RWPE1 (cell line): ENCODE measurements at regions not wholly inside any gene's neighbourhood (a gene's known extent, or its start where the extent isn't known, plus 50 kb on each side); places are given as distances from the start of the nearest gene placed in this dataset.

Source experiments
- CTCF ChIA-PET: fragments of 350-600 bp; sonication (Branson Sonifier 250); formaldehyde crosslinking; extraction: SDS; loops from one replicate; lab custom pipeline; 2021; lab: Yijun Ruan, JAX
- POLR2A ChIA-PET: fragments of 400-600 bp; formaldehyde crosslinking; extraction: SDS; loops from one replicate; lab custom pipeline; 2020; ENCODE audit warnings: antibody characterized with exemption; ENCODE audit not compliant: low non-redundant PET; lab: Yijun Ruan, JAX
- DNase-seq: peaks from one replicate; pipeline ENCODE4 v3.0.0; 2012; ENCODE audit warnings: low spot score
- H3K27ac ChIP-seq: fragments of 450-650 bp; 2 replicates; pipeline ENCODE4 v1.5.1; 2017
- TF ChIP-seq, protein P1 (sequence below): fragments of 450-650 bp; conservative IDR thresholded peaks from 2 replicates; pipeline ENCODE4 v1.5.1; 2017; ENCODE audit warnings: low read depth, mild to moderate bottlenecking

- H3K27ac ChIP-seq, result no peak overlapping the region
- DNase-seq, result no peak
- CTCF ChIA-PET, result no interaction called here
- POLR2A ChIA-PET, result no interaction called here
- TF ChIP-seq, protein P1, sequence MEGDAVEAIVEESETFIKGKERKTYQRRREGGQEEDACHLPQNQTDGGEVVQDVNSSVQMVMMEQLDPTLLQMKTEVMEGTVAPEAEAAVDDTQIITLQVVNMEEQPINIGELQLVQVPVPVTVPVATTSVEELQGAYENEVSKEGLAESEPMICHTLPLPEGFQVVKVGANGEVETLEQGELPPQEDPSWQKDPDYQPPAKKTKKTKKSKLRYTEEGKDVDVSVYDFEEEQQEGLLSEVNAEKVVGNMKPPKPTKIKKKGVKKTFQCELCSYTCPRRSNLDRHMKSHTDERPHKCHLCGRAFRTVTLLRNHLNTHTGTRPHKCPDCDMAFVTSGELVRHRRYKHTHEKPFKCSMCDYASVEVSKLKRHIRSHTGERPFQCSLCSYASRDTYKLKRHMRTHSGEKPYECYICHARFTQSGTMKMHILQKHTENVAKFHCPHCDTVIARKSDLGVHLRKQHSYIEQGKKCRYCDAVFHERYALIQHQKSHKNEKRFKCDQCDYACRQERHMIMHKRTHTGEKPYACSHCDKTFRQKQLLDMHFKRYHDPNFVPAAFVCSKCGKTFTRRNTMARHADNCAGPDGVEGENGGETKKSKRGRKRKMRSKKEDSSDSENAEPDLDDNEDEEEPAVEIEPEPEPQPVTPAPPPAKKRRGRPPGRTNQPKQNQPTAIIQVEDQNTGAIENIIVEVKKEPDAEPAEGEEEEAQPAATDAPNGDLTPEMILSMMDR, result no peak
These were observed 398.4 kb downstream of the DSC3 start for GRCh38 chr18:30644158-30644557.

DNA sequence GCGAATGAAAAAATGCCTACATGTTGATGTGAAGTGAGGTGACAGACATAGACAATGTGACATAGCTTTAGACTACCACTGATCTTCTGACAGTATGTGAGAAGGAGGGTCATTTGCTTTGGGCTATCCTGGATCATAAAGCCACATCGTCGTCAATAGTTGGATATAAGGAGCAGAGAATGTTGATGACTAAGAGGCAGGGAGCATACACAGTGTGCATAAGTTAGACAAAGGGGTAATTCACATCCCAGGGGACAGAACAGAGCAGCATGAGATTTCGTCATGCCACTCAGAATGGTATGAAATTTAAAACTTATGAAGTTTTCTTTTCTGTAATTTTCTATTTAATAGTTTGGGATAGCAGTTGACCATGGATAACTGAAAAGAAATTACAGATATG, 403.2 kb downstream of the DSC3 start:
- TF ChIP-seq, protein P1, result no peak
- POLR2A ChIA-PET, result no interaction called here
- no peak for DNase-seq
- CTCF ChIA-PET, result no interaction called here
- H3K27ac ChIP-seq, result no peak overlapping the region

DNA sequence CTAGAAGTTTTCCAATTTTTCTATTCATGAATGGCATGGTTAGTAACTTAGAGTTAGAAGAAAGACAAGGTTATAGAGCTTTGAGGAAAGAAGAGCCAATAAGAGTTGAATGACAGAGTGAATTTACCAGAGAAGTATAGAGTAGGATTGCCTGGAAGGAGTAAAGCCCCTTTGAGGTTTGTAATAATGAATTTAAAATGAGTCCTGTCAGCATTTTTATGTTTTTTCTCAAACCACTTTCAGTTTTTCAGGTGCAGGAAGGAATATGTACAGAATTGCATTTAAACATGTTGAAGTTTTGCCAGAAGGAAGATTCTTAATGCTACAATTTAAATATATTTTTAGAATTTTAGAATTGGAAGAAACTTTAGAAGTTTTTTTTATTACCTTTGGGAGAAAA, 408.3 kb downstream of the DSC3 start:
- ChIA-PET POLR2A (no interaction called here), CTCF (no interaction called here)
- DNase-seq, result no peak
- H3K27ac ChIP-seq, result no peak overlapping the region
- TF ChIP-seq, protein P1, result no peak

GRCh38 chr18:30632071-30632698, 410.4 kb downstream of the DSC3 start:
- POLR2A ChIA-PET, result no interaction called here
- no peak overlapping the region for H3K27ac ChIP-seq
- CTCF ChIA-PET, result no interaction called here
- TF ChIP-seq, protein P1, result no peak
- DNase-seq, result no peak

DNA sequence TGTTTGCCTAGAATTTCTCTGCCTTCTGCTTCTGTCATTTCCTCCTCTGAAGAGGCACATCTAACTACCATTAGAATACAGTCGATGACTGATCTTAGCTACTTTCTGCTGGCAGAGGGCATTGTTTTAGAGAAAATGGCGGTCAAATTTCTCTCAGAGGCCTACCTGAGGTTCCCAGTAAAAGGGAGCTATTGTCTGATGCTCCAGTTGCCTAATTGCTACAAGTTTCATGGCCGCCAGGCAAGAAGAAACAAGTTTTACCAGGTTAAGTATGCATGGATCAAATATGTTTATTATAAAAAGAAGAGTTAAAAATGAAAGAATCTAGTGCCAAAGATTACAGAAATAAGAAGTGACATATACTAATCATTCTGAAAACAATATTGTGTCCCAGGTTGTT, 416.6 kb downstream of the DSC3 start:
- ChIA-PET CTCF (interaction anchor here (0.7 kb wide), 1 partner anchor 179 kb away, joined by 3 read pairs; no protein-coding TSS in a partner anchor), POLR2A (no interaction called here)
- TF ChIP-seq, protein P1, result no peak
- H3K27ac ChIP-seq, result no peak overlapping the region
- DNase-seq, result no peak

DNA sequence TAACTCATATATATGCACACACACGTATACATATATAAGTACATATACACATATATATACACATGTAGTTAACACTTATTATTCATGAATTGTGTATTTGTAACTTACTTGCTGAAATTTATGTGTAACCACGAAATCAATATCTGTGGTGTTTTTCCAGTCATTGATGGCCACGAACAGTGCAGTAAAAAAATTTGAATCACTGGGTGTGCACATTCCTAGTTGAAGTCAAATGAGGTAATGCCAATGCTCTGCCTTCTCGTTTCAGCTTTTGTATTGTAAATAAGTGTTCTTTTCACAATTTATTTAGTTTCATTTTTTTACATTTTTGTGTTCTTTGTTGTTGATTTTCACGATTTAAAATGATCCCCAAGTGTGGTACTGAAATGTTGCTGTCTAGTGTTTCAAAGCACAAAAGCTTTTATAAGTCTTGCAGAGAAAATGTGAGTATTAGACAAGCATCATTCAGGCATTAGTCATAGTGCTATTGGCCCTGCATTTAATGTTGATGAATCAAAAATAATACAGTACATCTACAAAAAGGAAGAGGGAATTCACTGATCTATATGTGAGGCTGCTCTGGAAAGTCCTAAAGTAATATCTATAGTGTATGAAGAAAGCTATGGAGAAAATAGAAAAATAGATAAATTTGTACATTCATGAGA, 419.0 kb downstream of the DSC3 start:
- DNase-seq, result no peak
- TF ChIP-seq, protein P1, result no peak
- ChIA-PET POLR2A (no interaction called here), CTCF (no interaction called here)
- H3K27ac ChIP-seq, result no peak overlapping the region
